Dedifferentiated amniotic fluid mesenchymal stem cell (primary cell): ENCODE measurements at regions not wholly inside any gene's neighbourhood (a gene's known extent, or its start where the extent isn't known, plus 50 kb on each side); places are given as distances from the start of the nearest gene placed in this dataset.

Experiments
- DNase-seq: peaks from one replicate; pipeline ENCODE4 v3.0.0-alpha.2; 2016; ENCODE audit errors: extremely low spot score

DNA sequence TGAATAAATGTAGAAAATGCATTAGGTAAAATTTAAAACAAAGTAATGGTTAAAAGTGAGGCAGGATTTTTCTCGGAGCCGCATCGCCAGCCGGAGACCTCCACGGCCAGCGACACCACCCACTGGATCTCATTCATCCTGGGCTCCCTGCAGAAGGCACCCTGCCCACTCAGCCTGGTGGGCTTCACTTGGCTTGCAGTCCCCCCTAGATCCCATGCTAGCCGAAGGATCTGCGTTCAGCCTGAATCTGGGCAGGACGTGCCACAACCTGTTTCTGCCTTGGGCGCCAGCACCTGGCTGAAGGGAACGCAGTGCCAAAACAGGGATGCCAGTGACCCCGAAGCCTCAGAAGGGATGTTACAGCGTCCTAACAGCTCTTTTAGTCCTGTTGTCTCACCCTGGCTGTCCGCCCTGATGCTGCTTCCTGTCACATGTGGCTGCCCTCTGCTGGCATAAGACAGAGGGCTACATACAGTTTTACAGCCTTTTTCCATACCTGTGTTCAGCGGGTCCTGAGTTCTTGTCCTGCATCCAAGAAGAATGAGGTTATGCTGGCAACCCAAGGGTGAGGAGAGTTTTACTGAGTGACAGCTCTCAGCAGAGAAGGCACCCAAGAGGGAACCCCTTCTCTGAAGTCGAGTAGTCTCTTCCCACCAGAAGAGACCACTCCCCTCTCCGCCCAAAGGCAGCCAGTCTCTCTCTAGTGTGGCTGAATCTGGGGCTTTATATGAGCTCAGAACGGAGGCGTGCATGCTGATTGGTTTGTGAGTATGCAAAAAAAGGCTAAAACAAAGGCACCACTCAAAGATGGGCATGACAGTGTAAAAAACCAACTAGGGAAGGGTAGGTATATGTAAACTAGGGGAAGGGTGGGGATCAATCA lies 173.1 kb upstream of the GYPC start:
- DNase-seq, result no peak

DNA sequence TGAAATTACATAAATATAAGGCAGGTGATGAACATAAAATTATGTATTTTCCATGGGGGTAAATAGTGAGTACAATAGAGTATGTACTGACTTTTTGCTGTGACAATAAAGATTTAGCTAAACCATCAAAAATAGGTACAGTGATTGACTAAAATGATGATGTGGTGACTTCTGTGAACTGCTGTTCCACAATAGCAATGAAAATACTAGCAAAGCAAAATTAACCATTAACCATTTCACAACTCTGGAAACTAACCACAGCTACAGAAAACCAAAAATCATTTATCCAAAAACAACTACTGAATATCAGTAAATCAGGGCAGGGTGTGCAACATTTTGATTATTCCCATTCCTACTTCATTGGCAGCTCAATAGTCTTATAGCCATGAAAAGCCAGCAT lies 161.4 kb upstream of the GYPC start:
- DNase-seq, result no peak

DNA sequence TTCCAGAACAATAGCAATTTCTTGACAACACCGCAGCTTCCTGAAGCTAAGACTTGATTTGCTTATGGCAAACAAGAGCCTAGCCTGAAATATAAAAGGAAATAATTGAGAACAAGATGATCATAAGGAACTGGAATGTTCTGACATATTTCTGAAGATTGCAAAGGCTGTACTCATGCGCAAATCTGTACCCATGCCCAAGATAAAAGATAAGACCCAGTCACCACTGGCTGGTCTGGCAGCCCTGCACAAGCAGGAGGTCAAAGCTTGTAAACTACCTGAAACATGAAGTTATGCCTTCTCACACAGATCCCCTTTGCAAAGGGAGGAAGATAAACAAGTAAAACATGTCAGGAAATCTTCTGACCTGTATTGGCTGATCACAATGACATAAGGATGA lies 160.8 kb upstream of the GYPC start:
- DNase-seq, result no peak

DNA sequence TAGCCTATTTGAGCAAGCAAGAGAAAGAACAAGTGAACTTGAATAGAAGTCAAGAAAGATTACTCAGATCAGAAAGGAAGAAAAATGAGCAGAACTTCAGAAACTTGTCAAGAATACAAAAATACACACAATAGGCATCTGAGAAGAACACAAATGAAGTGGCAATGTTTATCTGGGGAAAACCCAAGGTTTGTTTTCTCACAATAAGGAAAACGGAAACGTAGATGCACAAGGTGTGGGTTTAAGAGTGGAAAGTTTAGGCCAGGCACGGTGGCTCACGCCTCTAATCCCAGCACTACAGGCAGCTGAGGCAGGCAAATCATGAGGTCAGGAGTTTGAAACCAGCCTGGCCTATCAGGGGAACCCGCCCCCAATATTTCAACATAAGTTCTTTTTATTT lies 159.5 kb upstream of the GYPC start:
- no peak for DNase-seq

DNA sequence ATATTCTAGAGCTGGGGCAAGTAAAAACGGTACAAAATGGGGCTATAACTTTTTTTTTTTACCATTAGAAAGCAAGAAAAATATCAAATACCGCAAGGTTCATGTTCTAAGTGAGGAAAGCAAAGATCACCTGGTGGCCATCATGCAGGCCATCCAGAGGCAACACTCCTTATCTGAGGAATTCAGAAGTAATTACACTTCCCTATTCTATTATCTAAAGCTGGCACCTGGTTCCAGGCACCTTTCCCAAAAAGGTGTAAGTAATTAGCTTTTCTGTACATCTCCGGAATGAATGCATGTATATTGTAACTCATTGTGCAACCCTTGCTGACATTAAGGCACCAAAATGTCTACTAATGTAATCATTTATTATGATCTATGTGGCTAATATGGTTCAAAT lies 152.5 kb upstream of the GYPC start:
- no peak for DNase-seq

DNA sequence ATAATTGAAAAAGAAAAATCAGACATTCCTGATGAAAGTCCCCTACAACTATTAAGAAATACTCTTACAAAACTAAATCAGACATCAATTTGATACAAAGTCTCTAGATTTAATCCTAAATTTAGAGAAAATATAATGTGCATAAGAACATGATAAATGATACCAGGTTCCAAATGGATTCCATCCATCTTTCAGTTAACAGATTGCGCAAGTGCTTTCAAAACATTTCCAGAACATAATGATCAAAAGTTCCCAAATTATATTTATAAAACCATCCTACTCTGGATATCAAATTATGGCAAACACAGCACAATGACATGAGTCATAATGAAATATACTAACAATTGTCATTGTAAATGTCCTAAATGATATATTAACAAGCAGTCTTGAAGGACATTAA lies 151.0 kb upstream of the GYPC start:
- DNase-seq, result no peak

DNA sequence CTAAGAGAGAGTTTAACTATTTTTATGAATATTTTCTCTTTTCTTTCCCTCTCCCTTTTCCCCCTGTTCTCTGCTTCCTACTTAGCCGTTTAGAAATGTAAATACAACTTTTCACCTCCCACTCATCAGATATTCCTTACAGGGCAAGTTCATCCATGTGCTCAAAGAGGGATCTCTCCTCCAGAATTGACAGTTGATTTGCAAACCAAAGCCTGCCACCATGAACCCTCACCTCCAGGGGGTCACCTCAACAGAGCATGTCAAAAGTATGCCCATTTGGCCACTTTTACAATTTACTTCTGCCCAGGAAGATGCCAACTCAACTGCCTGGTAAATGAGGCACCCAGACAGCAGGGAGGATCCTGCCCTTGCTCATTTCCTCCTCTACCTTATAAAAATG lies 149.2 kb upstream of the GYPC start:
- DNase-seq, result no peak

DNA sequence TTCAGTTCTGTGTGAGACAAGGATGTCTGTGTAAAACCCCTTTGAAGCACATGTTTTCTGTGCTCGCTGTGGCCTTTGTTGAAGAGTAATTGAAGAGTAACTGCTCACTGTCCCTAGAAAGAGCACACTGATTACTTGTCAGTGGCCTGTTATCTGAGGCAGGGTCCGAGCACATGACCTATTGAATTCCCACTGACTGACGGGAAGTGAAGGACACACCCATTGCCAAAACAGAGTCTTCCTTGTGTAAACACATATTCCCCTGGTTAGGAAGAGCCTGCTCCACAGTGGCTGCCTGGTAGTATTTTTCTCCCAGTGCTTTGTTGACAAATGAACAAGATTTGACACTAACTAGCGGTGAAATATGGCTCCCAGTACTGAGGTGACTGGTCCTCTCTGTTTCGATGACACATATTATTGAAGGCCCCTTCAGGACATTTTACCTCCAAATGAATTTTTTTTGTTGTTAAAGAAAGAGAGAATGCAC lies 148.5 kb upstream of the GYPC start:
- DNase-seq, result no peak

DNA sequence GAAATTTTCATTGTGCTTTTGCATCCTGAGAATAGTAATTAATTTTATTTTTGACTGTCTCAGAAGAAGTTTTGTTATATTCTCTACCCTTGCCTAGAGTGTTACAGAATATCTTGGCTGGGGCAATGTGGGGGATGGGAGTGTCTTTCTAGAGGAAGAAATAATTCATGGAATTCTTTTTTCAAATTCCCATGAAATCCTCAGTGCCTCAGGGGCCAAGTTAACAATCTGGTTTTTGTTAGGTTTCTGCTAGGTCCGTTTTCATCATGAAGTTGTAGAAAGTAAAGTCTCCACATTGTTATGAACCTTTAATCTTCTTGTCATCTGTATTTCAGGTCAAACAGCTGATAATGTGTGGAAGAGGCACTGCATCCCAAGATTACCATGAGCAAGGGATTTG lies 145.6 kb upstream of the GYPC start:
- DNase-seq, result no peak

DNA sequence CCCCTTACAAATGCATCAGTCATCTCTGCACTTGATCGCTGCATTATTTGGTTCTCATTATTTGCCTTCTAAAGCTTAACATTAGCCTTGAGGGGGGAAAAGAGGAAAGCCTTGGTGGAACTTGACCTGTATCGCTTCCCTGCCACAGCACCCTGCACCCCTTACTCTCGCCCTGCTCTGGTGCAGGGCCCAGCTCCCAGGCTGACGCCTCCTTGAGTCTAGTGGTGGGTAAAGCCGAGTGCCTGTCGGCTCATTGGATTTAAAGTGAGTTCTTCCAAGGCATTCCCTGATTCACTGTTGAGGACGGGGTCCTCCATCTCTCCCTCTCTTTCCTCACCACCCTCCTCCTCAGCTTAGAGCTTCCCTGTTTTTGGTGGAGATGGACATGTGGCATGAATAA lies 145.0 kb upstream of the GYPC start:
- DNase-seq, result no peak

DNA sequence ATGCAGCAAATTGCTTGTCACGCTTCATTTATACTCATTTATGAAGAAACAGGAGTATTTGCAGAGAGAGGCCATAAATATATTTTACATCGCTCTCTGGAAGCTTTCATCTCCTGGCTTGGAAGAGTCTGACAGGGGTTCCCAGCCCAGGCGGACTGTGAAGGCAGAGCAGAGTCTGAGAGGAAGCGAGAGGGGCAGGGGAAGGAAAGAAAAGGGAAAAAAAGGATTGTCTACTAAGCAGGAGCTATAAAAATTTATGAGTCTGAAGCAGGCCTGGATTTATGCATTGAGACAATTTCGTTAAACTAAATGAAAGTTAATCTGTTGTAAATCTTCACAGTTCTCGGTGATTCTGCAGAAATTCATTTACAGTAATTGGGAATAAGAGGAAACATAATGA lies 143.9 kb upstream of the GYPC start:
- DNase-seq, result no peak

DNA sequence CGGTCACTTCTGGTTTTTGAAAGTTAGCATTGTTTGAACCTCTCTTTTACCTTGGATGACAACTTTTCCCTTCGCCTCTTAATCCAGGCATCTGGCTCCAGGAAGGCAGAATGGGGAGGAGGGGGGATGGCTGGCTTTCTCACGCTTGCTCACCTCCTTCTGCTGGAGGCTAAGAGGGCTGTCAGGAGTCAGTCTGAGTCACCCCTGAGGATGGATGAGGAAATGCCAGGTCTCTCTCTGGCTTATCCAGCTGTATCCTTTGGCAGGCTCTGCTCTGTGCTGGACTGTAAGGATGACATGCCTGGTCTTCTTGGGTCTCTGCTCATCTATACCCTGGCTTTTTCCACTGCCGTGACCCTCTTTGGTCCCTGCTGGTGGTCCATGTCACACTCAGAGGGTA lies 142.9 kb upstream of the GYPC start:
- no peak for DNase-seq

DNA sequence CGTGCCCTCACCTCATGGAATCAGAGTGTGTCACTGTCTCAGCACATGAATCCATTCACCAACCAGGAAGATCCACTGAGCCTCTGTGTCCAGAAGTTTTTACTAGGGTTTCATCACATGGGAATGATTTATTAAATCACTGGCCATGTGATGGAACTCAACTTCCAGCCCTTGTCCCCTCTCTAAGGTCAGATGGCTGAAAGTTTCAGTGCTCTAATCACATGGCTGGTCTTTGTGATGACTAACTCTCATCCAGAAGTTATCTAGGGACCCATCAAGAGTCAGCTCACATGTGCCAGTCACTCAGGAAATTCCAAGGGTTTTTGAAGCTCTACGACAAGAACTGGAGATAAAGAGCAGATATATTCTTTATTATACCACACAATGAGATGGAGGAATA lies 140.5 kb upstream of the GYPC start:
- DNase-seq, result no peak

DNA sequence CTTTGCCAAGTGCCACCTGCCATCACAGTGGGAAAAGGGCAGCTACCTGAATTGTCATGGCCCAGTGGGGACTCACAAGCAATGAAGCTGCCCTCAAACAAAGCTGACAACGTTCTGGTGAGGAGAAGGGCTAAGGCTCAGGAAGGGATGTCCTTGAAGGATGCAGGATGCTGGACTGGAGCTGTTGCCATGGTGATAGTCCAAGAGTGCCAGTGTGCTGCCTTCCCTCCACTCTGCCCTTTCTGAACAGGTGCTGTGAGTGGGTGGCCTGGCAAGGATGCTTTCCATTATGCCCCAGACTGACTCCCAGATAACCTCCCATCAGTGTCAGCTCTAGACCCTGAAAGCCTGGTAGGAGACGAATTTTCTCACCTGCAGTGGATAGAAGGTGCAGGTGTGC lies 137.8 kb upstream of the GYPC start:
- no peak for DNase-seq

DNA sequence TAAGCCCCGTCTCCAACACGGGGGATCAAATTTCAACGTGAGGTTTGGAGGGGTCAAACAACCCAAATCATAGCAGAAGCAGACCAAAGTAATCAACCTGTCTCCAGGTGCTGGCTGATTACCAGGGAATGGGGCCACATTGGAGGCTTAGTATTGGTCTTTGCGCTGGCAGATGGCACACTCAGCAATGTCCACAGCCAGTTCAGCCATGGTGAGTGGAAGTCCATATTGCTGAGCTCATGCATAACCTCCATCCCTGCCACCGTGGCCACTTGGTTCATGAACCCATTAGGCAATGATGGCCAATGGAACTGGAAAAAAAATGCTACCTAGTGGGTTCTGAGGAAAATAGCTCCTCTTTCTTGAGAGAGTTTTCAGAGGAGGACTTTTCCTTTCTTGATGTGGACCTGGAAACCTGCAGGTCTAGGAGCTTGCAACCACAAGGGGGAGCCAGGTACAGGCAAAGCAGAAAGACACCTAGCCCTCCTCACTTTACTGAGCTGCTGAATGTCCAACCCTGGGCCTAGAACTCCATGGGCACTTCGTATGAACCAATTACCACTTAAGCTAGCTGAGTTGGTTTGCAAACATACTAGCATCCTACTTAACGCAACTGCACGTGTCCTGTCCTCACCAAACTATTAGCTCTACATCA lies 128.0 kb upstream of the GYPC start:
- DNase-seq, result no peak

DNA sequence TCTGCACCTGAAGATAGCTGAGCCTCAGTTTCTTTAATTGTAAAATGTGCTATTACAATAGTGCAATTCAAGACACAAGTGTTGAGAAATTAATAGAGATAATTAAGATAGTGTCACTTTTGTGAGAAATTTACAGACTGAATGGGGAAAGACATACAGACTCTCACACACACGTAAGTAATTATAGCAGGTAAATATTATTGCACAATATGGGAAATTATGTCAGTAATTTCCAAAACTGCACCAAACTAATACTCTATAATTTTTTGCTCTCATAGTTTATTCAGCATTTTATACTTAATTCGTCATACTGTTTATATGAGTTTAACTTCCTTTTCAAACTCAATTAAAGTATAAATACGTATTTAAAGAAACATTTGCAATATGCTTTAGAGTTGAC lies 124.9 kb upstream of the GYPC start:
- no peak for DNase-seq

DNA sequence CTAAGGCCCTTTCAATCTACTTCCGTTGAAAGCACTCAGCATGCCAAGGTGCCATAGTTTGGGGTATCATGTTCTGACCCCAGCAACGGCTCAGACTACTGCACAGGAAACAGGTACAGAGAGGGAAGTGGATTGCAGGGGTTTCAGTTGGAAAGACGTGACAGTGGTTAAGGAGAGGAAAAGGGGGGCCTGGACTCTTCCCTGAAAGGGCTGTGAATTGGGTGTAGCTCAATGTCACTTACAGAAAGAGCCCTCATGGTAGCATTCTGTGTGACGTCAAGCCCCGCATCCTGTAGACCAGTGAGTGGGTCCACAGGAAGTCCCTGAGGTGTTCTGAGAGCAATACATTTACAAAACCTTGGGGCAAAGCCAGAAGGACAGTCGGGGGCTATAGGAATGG lies 121.5 kb upstream of the GYPC start:
- DNase-seq, result no peak

DNA sequence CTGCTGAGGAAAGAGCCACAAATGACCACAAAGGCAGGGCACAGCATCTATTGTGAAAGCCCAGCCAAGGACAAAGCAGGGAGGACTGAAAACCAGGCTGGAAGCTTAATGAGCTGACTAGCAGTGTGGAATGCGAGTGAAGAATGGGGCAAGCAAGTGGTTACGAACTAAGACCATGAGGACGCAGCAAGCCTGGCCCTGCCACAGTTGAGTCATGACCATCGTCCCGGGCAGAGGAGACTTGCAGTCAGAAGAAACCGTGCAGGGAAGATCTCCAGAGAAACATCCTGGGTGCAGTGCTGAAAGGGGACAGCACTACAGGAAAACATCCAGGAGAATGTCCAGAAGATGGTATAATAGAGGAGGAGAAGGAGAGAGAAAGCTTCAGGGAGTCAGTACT lies 120.5 kb upstream of the GYPC start:
- DNase-seq, result no peak

DNA sequence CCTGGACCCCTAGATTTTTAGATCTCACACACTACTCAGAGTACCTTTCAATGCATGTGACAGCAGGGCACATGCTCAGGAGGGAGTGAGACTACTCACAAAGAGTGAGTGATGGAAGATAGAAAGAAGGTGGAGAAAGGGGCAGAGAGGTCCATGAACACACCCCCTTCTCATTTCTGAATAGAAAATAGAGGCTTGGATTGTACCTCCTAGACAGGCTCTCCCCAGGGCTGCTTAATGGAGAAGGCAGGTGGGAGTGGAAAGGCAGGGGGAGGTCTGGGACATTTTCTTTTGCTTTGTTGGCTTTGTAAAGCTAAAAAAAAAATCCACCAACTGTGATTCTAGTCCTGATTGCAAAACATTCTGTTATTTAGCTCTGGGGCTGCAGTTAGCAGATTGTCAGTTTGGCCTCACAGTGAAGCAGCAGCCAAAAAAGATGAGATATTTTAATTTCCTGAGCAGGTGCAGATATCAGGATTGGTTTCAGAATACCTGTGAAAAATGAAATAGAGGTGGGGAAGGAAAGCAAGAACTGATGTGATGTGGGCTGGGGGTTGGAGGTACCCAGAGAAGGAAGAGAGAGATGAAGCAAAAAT lies 119.3 kb upstream of the GYPC start:
- DNase-seq, result no peak

DNA sequence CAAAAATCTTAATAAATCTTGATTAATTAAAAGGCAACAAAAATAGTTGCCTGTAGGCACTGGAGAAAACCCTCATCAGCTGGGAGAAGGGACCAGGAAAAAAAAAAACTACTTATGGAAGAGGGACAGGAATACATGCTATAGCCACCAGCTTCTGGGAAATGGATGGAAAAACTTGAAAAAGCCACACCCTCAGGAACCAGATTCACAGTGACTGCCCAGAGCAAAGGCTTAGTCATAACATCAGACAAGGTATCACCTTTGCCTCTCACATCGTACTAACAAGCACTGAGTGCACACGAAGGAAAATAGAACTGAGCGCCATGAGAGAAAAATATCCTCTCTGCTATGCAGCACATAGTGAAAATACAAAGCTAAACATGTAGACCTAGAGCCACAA lies 116.9 kb upstream of the GYPC start:
- DNase-seq, result no peak

DNA sequence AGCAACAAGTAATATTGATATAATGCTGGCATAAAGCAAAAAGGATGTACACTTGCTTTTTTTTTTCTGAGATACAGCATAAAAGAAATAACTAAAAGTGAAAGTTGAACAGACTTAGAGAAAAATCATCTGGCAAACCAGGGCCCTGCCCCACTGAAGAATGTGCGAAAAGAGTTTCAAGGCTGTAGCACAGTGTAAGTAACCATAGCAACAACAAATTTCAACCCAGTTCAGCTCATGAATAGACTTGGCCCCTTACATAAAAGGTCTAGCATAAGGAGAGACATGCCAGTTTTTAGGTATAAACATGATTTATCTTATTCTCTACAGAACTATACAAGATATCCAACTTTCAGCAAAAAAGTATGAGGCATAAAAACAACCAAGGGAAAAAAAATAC lies 113.7 kb upstream of the GYPC start:
- DNase-seq, result no peak

DNA sequence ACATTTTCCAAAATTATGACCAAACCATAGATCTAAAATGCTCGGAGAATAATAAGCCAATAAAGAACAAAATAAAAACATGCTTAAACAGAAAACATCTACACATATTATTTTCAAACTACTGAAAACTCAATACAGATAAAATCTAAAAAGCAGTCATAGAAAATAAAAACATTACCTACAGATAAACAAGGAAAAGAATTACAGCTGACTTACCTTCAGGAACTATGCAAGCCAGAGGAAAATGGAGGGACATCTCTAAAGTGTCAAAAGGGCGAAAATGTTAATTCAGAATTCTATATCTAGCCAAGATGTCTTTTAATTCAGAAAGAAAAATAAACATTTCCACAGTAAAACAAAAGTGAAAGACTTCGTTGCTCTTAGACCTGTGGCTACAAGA lies 112.9 kb upstream of the GYPC start:
- no peak for DNase-seq

DNA sequence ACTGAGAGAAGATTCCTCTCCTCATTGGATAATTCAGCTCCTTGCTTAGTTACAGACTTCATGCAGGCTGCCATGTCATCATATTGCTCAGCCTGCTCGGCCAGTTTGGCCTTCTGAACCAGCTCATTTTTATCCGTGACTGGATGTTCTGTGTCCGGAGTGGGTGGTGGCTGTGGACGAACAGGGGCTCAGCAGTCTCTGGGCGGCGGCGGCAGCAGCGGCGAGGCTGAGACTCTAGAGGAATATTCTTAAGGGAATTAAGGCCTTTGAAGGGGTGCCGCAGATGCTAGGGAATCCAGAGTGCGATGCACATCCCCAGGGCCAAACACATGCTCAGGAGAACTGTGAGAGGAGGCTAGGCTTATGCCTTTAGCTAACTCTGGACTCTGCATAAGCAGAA lies 97.9 kb upstream of the GYPC start:
- no peak for DNase-seq
